ENCODE measurements at regions not wholly inside any gene's neighbourhood (a gene's known extent, or its start where the extent isn't known, plus 50 kb on each side); places are given as distances from the start of the nearest gene placed in this dataset.
A peak's percentile ranks its signal among the peaks of the same experiment; 100 is the strongest.

DNA sequence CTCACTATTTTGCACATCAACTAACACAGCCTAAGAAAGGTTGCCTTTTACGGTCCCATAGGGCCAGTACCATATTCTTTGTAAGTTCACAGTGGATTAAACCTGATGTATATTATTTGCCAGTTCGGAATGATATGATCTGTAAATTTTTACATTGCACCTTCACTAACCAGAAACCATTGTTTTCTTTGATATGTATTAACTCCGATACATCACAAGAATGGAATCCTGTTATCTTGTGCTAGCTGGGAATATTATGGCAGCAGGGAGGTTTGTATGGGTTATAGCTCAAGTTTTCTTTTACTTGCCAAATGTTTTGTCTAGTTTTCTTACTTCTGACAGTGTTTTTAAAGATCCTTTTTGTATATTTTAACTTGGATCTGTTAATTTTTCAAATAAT is 51.4 kb upstream of the S1PR1 start:
- TF ChIP-seq, protein P1, sequence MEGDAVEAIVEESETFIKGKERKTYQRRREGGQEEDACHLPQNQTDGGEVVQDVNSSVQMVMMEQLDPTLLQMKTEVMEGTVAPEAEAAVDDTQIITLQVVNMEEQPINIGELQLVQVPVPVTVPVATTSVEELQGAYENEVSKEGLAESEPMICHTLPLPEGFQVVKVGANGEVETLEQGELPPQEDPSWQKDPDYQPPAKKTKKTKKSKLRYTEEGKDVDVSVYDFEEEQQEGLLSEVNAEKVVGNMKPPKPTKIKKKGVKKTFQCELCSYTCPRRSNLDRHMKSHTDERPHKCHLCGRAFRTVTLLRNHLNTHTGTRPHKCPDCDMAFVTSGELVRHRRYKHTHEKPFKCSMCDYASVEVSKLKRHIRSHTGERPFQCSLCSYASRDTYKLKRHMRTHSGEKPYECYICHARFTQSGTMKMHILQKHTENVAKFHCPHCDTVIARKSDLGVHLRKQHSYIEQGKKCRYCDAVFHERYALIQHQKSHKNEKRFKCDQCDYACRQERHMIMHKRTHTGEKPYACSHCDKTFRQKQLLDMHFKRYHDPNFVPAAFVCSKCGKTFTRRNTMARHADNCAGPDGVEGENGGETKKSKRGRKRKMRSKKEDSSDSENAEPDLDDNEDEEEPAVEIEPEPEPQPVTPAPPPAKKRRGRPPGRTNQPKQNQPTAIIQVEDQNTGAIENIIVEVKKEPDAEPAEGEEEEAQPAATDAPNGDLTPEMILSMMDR (IDR thresholded peaks at IDR 0.05; ENCODE audit: insufficient read depth, low read length) = no peak
- DNase-seq (ENCODE audit: low read depth) = peak; percentile 74
- H3K4me3 ChIP-seq (ENCODE audit: low read depth, low read length) = no peak overlapping the region

DNA sequence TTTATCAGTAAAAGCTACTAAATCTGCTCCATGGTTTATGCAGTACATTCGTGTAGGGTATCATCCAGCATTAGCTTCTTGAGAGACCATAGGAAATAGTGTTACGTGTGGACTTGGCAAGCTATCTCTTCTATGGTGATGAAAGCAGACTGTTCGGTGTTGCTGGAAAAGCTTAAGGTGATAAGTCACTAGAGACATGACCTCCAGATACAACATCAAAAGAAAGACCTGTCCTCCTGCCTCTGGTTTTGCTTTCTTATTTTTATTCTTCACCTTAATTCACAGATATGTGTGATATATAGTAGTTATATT is 53.5 kb upstream of the S1PR1 start:
- no peak overlapping the region for H3K4me3 ChIP-seq (ENCODE audit: low read depth, low read length)
- DNase-seq (ENCODE audit: low read depth) = peak; percentile 56
- TF ChIP-seq, protein P1 (IDR thresholded peaks at IDR 0.05; ENCODE audit: insufficient read depth, low read length) = no peak

DNA sequence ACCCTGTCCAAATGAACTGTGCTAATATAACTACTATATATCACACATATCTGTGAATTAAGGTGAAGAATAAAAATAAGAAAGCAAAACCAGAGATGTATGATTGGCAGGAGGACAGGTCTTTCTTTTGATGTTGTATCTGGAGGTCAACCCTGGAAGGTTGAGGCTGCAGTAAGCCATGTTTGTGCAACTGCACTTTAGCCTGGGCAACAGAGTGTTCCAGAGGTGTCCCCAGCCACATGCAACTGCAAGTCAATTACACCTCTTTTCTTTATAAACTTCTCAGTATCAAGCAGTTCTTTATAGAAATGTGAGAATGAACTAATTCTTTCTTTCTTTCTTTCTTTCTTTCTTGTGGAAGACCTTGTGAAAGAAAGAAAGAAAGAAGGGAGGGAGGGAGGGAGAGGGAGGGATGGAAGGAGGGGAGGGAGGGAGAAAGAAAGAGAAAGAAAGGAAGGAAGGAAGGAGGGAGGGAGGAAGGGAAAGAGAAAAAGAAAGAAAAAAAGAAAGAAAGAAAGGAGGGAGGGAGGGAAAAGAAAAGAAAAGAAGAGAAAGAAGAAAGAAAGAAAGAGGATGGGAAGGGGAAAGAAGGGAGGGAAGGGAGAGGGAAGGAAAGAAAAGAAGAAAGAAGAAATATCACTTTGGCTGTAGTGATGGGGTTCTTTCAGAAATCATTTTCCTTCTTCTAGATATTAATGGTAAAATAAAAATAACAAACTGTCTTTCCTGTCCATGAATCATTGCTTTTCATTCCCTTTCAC is 54.0 kb upstream of the S1PR1 start:
- no peak for DNase-seq (ENCODE audit: low read depth)
- TF ChIP-seq, protein P1 (IDR thresholded peaks at IDR 0.05; ENCODE audit: insufficient read depth, low read length) = no peak
- no peak overlapping the region for H3K4me3 ChIP-seq (ENCODE audit: low read depth, low read length)

DNA sequence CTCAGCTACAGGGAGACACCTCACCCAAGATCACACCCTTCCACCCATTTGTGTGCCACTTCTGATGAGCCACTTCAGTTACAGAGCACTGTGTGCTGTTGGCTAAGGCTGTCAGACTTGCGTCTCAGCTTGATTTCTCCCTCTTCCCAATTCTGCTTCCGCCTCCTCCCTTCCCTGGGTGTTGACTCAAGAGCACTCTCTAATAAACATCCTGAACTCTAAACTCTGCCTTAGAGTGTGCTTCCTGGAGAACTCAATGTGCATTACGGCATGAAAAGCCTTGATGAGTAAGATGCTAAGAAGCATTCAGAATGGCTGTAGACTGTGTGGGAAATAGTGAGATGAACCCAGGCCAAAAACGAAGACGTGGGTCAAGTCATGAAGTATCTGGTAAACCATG is 54.9 kb upstream of the S1PR1 start:
- no peak for DNase-seq (ENCODE audit: low read depth)
- TF ChIP-seq, protein P1 (IDR thresholded peaks at IDR 0.05; ENCODE audit: insufficient read depth, low read length) = no peak

DNA sequence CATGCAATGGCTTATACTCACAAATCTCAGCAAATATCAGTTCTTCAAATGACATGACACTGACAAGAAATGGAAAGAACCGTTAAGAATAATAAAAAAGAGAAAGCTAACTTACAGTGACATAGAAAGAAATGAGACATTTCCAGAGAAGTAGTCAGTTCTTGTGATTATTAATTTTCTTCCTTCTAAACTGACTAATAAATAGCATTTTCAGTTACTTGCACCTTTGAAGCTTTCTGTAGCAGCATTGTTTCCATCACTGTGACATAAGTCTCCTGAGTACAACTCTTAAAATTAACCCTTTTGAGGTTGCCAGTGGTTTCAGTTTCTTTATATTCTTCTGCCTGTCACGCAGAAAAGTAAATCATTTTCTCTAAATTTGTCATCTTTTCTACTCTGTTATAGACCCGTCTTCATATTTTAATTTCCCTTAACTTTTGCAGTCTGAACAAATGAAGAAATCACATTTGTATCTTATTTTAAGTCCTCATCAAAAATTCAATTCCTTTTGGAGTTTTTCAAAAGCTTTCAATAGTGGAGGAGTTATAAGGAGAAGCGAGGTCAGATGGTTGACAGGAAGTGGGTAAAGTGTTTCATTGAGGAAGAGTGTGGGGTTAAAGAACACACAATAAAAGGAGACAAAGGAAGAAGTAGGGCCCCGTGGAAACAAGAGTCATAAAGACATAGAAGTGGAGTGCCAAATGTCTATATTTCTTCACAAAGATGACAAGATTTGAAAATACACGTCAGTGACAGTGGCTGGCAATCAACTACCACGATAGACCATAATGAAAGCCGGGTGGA is 57.9 kb upstream of the S1PR1 start:
- TF ChIP-seq, protein P1 (IDR thresholded peaks at IDR 0.05; ENCODE audit: insufficient read depth, low read length) = no peak
- no peak overlapping the region for H3K4me3 ChIP-seq (ENCODE audit: low read depth, low read length)
- DNase-seq (ENCODE audit: low read depth) = no peak

More for the DNA sequence above, 54.9 kb upstream of the S1PR1 start:
- no peak overlapping the region for H3K4me3 ChIP-seq (ENCODE audit: low read depth, low read length)

DNA sequence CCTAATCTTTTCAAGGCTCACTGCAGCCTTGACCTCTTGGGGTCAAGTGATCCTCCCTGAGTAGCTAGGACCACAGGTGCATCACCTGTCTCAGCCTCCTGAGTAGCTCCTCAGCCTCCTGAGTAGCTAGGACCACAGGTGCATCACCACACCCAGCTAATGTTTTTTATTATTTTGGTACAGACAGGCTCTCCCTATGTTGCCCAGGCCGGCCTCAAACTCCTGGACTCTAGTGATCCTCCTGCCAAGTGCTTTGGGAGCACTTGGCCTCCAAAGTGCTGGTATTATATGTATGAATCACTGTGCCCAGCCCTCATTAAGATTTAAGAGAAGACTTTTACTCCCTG is 58.5 kb upstream of the S1PR1 start:
- H3K4me3 ChIP-seq (ENCODE audit: low read depth, low read length) = no peak overlapping the region
- DNase-seq (ENCODE audit: low read depth) = no peak
- TF ChIP-seq, protein P1 (IDR thresholded peaks at IDR 0.05; ENCODE audit: insufficient read depth, low read length) = no peak
